ENCODE measurements at regions not wholly inside any gene's neighbourhood (a gene's known extent, or its start where the extent isn't known, plus 50 kb on each side); places are given as distances from the start of the nearest gene placed in this dataset.

DNA sequence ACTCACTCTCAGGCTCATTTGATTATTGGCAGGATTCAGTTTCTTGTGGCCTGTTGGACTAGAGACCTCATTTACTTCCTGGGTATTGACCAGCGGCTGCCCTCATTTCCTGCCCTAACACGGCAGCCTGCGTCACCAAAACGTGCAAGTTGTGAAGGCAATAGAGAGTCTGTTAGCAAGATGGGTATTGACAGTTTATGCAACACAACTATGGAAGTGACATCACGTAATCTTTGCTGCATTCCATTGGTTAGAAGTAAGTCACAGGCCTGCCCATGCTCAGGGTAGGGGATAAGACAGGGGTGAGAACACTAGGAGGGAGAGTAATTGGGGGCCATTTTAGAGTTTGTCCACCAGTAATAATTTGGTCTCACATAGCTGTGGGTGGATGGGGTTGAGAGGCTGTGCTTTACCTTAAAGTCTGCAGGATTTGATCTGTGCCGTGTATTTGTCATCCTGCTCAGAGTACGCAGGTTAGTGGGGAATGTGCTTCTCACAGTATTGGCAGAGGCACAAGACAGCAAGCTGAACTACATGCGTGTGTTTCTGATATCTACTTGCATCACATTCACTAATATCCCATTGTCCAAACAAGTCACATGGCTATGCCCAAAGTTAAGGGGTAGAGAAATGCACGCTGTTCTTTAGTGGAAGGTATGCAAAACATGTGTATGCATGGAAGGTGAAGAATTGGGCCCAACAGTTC lies 83.3 kb downstream of the EDEM1 start:
- Histone ChIP-seq H4K20me1 (ENCODE audit: insufficient read depth) (no peaks in the 10 kb centered on the region), H3K27me3 (ENCODE audit: insufficient read depth, low read depth, low read length) (no peaks in the 10 kb centered on the region), H3K79me2 (replicated peaks; ENCODE audit: insufficient read depth, low read length) (no peaks in the 10 kb centered on the region), H3F3A (ENCODE audit: insufficient read depth, low read length, poor library complexity, severe bottlenecking) (no peaks in the 10 kb centered on the region), H3K36me3 (ENCODE audit: insufficient read depth, low read length) (no peaks in the 10 kb centered on the region), H3K27ac (ENCODE audit: low read length) (no peak overlapping the region), H3K4me3 (ENCODE audit: low read length) (no peak overlapping the region), H3K9me3 (ENCODE audit: low read length) (no peaks in the 10 kb centered on the region), H3K9ac (ENCODE audit: low read length) (no peak overlapping the region), H3K4me2 (ENCODE audit: low read length) (no peak overlapping the region), H2AFZ (ENCODE audit: low read depth, low read length) (no peak overlapping the region), H3K9me2 (ENCODE audit: insufficient read depth, low read length) (no peaks in the 10 kb centered on the region)
- TF ChIP-seq SMC3 (conservative IDR thresholded peaks at IDR 0.05; ENCODE audit: poor library complexity) (no peak), TAF1 (IDR thresholded peaks at IDR 0.05; ENCODE audit: low read depth) (no peak), EZH2 (IDR thresholded peaks at IDR 0.05; ENCODE audit: borderline replicate concordance, insufficient read depth, low read length, poor library complexity, severe bottlenecking) (no peak), RAD21 (conservative IDR thresholded peaks at IDR 0.05) (no peak), POLR2AphosphoS5 (IDR thresholded peaks at IDR 0.05) (no peak), EP300 (conservative IDR thresholded peaks at IDR 0.05; ENCODE audit: poor library complexity, severe bottlenecking) (no peak), MXI1 (conservative IDR thresholded peaks at IDR 0.05; ENCODE audit: poor library complexity, severe bottlenecking) (no peak)
- TF ChIP-seq, protein P1, sequence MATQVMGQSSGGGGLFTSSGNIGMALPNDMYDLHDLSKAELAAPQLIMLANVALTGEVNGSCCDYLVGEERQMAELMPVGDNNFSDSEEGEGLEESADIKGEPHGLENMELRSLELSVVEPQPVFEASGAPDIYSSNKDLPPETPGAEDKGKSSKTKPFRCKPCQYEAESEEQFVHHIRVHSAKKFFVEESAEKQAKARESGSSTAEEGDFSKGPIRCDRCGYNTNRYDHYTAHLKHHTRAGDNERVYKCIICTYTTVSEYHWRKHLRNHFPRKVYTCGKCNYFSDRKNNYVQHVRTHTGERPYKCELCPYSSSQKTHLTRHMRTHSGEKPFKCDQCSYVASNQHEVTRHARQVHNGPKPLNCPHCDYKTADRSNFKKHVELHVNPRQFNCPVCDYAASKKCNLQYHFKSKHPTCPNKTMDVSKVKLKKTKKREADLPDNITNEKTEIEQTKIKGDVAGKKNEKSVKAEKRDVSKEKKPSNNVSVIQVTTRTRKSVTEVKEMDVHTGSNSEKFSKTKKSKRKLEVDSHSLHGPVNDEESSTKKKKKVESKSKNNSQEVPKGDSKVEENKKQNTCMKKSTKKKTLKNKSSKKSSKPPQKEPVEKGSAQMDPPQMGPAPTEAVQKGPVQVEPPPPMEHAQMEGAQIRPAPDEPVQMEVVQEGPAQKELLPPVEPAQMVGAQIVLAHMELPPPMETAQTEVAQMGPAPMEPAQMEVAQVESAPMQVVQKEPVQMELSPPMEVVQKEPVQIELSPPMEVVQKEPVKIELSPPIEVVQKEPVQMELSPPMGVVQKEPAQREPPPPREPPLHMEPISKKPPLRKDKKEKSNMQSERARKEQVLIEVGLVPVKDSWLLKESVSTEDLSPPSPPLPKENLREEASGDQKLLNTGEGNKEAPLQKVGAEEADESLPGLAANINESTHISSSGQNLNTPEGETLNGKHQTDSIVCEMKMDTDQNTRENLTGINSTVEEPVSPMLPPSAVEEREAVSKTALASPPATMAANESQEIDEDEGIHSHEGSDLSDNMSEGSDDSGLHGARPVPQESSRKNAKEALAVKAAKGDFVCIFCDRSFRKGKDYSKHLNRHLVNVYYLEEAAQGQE (IDR thresholded peaks at IDR 0.05; ENCODE audit: borderline replicate concordance): no peak
- TF ChIP-seq, protein P2, sequence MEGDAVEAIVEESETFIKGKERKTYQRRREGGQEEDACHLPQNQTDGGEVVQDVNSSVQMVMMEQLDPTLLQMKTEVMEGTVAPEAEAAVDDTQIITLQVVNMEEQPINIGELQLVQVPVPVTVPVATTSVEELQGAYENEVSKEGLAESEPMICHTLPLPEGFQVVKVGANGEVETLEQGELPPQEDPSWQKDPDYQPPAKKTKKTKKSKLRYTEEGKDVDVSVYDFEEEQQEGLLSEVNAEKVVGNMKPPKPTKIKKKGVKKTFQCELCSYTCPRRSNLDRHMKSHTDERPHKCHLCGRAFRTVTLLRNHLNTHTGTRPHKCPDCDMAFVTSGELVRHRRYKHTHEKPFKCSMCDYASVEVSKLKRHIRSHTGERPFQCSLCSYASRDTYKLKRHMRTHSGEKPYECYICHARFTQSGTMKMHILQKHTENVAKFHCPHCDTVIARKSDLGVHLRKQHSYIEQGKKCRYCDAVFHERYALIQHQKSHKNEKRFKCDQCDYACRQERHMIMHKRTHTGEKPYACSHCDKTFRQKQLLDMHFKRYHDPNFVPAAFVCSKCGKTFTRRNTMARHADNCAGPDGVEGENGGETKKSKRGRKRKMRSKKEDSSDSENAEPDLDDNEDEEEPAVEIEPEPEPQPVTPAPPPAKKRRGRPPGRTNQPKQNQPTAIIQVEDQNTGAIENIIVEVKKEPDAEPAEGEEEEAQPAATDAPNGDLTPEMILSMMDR (IDR thresholded peaks at IDR 0.05; ENCODE audit: poor library complexity, severe bottlenecking): no peak

DNA sequence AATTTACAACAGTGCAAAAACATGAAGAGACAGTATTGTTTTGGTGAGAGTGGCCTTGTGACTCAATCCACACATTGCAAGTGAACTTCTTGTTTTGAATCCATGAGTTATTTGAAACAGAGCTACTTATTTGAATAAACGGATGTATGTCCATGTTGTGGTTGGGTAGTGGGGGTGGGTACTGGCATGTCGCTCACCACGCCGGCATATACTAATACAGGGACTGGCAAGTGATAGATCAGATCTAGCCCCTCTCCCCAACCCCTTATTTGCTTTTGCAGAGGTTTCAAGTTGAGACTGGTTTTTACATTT lies 83.8 kb downstream of the EDEM1 start:
- H3K9ac ChIP-seq (ENCODE audit: low read length): no peak overlapping the region
- H3K27me3 ChIP-seq (ENCODE audit: insufficient read depth, low read depth, low read length): no peaks in the 10 kb centered on the region
- H3K9me3 ChIP-seq (ENCODE audit: low read length): no peaks in the 10 kb centered on the region
- no peaks in the 10 kb centered on the region for H4K20me1 ChIP-seq (ENCODE audit: insufficient read depth)
- no peaks in the 10 kb centered on the region for H3K36me3 ChIP-seq (ENCODE audit: insufficient read depth, low read length)
- no peaks in the 10 kb centered on the region for H3K9me2 ChIP-seq (ENCODE audit: insufficient read depth, low read length)
- no peaks in the 10 kb centered on the region for H3K79me2 ChIP-seq (replicated peaks; ENCODE audit: insufficient read depth, low read length)
- H3F3A ChIP-seq (ENCODE audit: insufficient read depth, low read length, poor library complexity, severe bottlenecking): no peaks in the 10 kb centered on the region
- H2AFZ ChIP-seq (ENCODE audit: low read depth, low read length): no peak overlapping the region
- TF ChIP-seq, protein P1 (IDR thresholded peaks at IDR 0.05; ENCODE audit: borderline replicate concordance): no peak
- TF ChIP-seq TAF1 (IDR thresholded peaks at IDR 0.05; ENCODE audit: low read depth) (no peak), POLR2AphosphoS5 (IDR thresholded peaks at IDR 0.05) (no peak), EP300 (conservative IDR thresholded peaks at IDR 0.05; ENCODE audit: poor library complexity, severe bottlenecking) (no peak), RAD21 (conservative IDR thresholded peaks at IDR 0.05) (no peak), MXI1 (conservative IDR thresholded peaks at IDR 0.05; ENCODE audit: poor library complexity, severe bottlenecking) (no peak), SMC3 (conservative IDR thresholded peaks at IDR 0.05; ENCODE audit: poor library complexity) (no peak), EZH2 (IDR thresholded peaks at IDR 0.05; ENCODE audit: borderline replicate concordance, insufficient read depth, low read length, poor library complexity, severe bottlenecking) (no peak)
- TF ChIP-seq, protein P2 (IDR thresholded peaks at IDR 0.05; ENCODE audit: poor library complexity, severe bottlenecking): no peak
- no peak overlapping the region for H3K4me2 ChIP-seq (ENCODE audit: low read length)
- H3K4me3 ChIP-seq (ENCODE audit: low read length): no peak overlapping the region
- H3K27ac ChIP-seq (ENCODE audit: low read length): no peak overlapping the region
